ENCODE measurements at regions not wholly inside any gene's neighbourhood (a gene's known extent, or its start where the extent isn't known, plus 50 kb on each side); places are given as distances from the start of the nearest gene placed in this dataset.

DNA sequence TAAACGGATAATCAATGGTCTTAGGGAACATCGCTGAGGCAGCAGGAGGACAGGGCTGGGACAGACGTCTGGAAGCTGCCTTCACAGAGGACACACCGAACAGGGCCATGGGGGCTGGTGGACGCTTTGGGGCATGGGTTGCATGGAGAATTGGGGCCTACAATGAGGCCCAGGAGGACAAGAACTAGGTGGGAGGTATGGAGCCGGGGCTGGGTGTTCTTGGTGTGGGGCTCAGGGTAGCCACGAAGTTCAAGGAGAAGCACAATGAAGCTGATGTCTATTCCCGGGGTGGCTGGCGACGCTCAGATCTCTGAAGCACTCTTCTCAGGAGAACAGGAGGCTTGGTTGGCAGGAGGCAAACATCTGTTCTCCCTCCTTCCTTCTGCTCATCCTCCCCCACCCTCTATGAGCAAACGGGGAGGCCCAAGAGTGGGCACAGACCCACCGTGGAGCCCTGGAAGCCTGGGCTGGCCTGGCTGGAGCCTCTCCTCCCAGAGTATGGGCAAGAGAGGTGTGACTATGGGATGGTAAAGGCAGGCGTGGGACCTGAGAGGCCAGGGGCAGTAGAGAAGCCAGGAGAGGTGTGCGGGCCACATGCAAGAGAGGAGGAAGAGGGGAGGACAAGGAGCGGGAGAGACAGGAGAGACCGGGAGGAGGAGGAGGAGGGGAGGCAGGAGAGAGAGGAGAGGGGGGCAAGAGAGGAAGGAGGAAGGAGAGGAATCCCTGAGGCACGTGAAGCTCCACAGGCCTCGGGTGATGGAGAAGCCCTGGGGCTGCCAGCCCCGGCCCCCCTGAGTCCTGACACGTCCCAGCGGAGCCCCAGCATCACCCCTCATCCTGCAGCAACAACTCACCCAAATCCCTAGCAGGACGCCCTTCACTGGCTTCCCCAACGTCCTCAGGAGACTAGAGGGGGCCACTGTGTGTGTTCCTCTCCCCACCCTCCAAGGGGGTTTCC, 159.1 kb downstream of the OLFM1 start:
- no peak overlapping the region for H3K27ac ChIP-seq
- no peak overlapping the region for H3K4me3 ChIP-seq
- no peaks in the 10 kb centered on the region for H3K4me1 ChIP-seq
- DNase-seq, result no peak
- no peaks in the 10 kb centered on the region for H3K36me3 ChIP-seq
- no peaks in the 10 kb centered on the region for H3K27me3 ChIP-seq
- H3K9me3 ChIP-seq, result no peaks in the 10 kb centered on the region
- no peak for TF ChIP-seq POLR2A (IDR thresholded peaks at IDR 0.05)
- TF ChIP-seq, protein P1, sequence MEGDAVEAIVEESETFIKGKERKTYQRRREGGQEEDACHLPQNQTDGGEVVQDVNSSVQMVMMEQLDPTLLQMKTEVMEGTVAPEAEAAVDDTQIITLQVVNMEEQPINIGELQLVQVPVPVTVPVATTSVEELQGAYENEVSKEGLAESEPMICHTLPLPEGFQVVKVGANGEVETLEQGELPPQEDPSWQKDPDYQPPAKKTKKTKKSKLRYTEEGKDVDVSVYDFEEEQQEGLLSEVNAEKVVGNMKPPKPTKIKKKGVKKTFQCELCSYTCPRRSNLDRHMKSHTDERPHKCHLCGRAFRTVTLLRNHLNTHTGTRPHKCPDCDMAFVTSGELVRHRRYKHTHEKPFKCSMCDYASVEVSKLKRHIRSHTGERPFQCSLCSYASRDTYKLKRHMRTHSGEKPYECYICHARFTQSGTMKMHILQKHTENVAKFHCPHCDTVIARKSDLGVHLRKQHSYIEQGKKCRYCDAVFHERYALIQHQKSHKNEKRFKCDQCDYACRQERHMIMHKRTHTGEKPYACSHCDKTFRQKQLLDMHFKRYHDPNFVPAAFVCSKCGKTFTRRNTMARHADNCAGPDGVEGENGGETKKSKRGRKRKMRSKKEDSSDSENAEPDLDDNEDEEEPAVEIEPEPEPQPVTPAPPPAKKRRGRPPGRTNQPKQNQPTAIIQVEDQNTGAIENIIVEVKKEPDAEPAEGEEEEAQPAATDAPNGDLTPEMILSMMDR (IDR thresholded peaks at IDR 0.05), result no peak

DNA sequence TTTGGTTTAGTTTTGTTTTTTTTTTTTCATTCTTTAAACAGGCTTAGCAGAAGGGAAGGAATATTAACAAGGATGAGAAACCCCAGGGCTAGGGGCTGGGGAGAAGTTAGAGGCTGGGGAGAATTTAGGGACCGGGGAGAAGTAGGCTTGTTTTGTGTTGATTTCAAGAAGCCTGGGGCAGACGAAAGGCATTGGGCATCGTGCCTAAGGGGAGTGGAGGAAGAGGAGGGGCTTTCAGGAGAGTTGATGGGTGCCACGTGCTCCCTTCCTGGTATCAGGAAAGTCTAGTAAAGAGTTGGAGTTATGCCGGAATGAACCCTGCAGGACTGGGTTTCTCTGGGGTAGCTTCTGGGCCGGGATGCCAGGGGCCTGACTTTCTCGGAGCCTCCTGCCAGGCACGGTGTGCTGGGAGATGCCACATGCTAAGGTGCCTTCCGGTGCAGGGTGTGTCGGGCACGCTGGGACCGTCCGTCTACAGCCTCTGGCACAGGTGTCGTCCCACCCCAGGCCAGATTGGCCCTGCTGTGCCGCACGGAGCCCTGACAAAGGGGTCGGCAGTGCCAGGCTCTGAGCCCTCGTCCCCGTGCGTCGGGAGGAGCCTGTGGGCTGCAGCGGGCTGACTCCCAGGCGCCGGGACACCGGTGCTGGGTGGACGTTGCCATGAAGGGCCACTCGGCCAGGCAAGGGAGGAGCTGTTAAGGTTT, 159.9 kb downstream of the OLFM1 start:
- H3K36me3 ChIP-seq, result no peaks in the 10 kb centered on the region
- TF ChIP-seq, protein P1 (IDR thresholded peaks at IDR 0.05), result no peak
- TF ChIP-seq POLR2A (IDR thresholded peaks at IDR 0.05), result no peak
- no peaks in the 10 kb centered on the region for H3K4me1 ChIP-seq
- no peak overlapping the region for H3K4me3 ChIP-seq
- no peak overlapping the region for H3K27ac ChIP-seq
- no peaks in the 10 kb centered on the region for H3K27me3 ChIP-seq
- no peaks in the 10 kb centered on the region for H3K9me3 ChIP-seq
- DNase-seq, result no peak

DNA sequence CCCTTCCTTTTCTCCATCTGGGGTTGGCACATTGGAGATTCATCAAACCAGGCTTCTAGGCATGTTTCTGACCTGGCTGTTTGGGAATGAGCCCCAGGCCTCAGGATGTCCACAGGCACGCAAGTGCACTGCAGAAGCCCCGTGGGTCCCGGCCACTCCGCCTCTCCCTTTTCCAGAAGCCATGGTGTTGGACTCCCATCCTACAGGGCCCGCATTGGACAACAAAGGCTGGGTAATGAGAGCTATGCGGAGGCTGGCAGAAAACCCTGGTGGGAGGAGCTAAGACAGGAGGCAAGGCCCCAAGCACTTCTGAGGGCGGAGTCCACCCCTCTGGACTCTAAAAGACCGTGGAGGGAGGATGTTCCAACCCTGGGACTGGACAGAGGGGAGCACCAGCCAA, 160.6 kb downstream of the OLFM1 start:
- H3K27me3 ChIP-seq, result no peaks in the 10 kb centered on the region
- H3K27ac ChIP-seq, result no peak overlapping the region
- H3K9me3 ChIP-seq, result no peaks in the 10 kb centered on the region
- no peaks in the 10 kb centered on the region for H3K4me1 ChIP-seq
- H3K4me3 ChIP-seq, result no peak overlapping the region
- no peak for DNase-seq
- TF ChIP-seq, protein P1 (IDR thresholded peaks at IDR 0.05), result no peak
- no peak for TF ChIP-seq POLR2A (IDR thresholded peaks at IDR 0.05)
- H3K36me3 ChIP-seq, result no peaks in the 10 kb centered on the region

DNA sequence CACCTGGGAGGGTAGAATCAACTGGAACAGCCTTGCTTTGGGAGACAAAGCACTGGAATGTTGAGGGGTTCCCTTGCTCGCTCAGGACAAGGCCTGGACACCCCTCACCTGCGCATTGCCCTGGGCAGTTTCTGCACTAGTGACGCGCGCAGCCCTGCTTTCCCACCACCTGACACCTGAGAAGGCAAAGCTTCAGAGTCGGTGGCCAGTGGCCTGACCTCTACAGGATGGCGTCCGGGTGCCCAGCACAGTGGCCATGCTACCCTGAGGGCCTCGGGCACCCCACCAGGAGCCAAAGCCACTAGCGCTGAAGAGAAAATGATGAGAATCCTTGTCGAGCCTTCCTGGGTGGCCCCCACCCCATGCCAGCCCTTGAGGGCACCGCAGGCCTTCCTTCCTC, 161.3 kb downstream of the OLFM1 start:
- no peaks in the 10 kb centered on the region for H3K4me1 ChIP-seq
- H3K4me3 ChIP-seq, result no peak overlapping the region
- H3K27me3 ChIP-seq, result no peaks in the 10 kb centered on the region
- H3K27ac ChIP-seq, result no peak overlapping the region
- no peaks in the 10 kb centered on the region for H3K36me3 ChIP-seq
- no peaks in the 10 kb centered on the region for H3K9me3 ChIP-seq
- TF ChIP-seq, protein P1 (IDR thresholded peaks at IDR 0.05), result no peak
- TF ChIP-seq POLR2A (IDR thresholded peaks at IDR 0.05), result no peak
- no peak for DNase-seq

DNA sequence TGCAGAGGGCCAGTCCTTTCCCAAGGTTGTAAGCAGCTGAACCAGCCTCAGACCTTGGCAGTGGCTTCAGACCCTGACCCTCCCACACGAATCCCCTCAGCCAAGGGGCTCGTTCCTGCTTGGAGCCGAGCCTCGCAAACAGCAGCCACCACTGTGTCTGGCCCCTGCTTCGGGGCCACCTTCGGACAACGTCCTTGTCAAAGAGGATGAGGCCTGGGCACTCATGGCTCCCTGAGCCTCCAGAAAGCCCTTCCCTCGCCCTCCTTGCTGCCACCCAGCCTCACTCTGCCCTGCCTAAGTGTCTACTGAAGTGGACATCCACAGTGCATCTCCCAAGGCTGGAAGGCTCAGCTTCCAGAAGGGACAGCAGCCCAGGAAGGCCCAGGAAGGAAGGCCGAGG, 161.7 kb downstream of the OLFM1 start:
- no peaks in the 10 kb centered on the region for H3K36me3 ChIP-seq

More for the DNA sequence above, 161.7 kb downstream of the OLFM1 start:
- H3K4me1 ChIP-seq, result no peaks in the 10 kb centered on the region
- no peaks in the 10 kb centered on the region for H3K27me3 ChIP-seq
- no peak overlapping the region for H3K27ac ChIP-seq
- no peak overlapping the region for H3K4me3 ChIP-seq
- no peaks in the 10 kb centered on the region for H3K9me3 ChIP-seq
- TF ChIP-seq, protein P1 (IDR thresholded peaks at IDR 0.05), result no peak
- TF ChIP-seq POLR2A (IDR thresholded peaks at IDR 0.05), result no peak
- DNase-seq, result no peak
